HL-60 (cell line): ENCODE measurements at regions not wholly inside any gene's neighbourhood (a gene's known extent, or its start where the extent isn't known, plus 50 kb on each side); places are given as distances from the start of the nearest gene placed in this dataset.

Source experiments
- DNase-seq, 2 experiments: peaks; one replicate each; pipeline ENCODE4 v3.0.0-alpha.2; 2010 to 2020; ENCODE audit warnings: low read depth in 1 of 2, low spot score in 1 of 2
- H3K27ac ChIP-seq: fragments of 250-450 bp; sonication (Bioruptor Pico); replicated peaks from 2 replicates; pipeline ENCODE4 v1.5.1; 2020; ENCODE audit warnings: mild to moderate bottlenecking, moderate library complexity
- H3K27me3 ChIP-seq: fragments of 250-450 bp; sonication (Bioruptor Pico); 2 replicates; pipeline ENCODE4 v1.5.1; 2021; ENCODE audit warnings: mild to moderate bottlenecking, moderate library complexity; ENCODE audit not compliant: insufficient read depth, poor library complexity, severe bottlenecking
- H3K4me3 ChIP-seq: replicated peaks from 2 replicates; pipeline ENCODE4 v1.5.1; 2011; ENCODE audit warnings: mild to moderate bottlenecking, control low read depth, low read length; ENCODE audit not compliant: insufficient read depth
- CTCF ChIP-seq: IDR thresholded peaks from one replicate; pipeline ENCODE4 v1.5.1; 2011; ENCODE audit warnings: low read length, control low read depth, inconsistent platforms; ENCODE audit not compliant: insufficient read depth
- GABPA ChIP-seq: IDR thresholded peaks from 2 replicates; pipeline ENCODE4 v1.6.1; 2012; ENCODE audit warnings: low read depth
- POLR2AphosphoS5 ChIP-seq: IDR thresholded peaks from 2 replicates; pipeline ENCODE4 v1.6.1; 2012; ENCODE audit warnings: low read depth
- REST ChIP-seq: IDR thresholded peaks from 2 replicates; pipeline ENCODE4 v1.6.1; 2012; ENCODE audit warnings: low read depth; ENCODE audit not compliant: insufficient replicate concordance
- SPI1 ChIP-seq: IDR thresholded peaks from 2 replicates; pipeline ENCODE4 v1.6.1; 2012; ENCODE audit warnings: low read depth, mild to moderate bottlenecking, borderline replicate concordance

GRCh38 chr11:31863170-31863832, 52.2 kb upstream of the PAX6 start:
- no peak for TF ChIP-seq POLR2AphosphoS5
- TF ChIP-seq REST: no peak
- TF ChIP-seq SPI1: no peak
- TF ChIP-seq GABPA: no peak
- TF ChIP-seq CTCF: no peak
- no peaks in the 10 kb centered on the region for H3K27me3 ChIP-seq
- H3K27ac ChIP-seq: no peak overlapping the region
- no peak for DNase-seq
- no peak overlapping the region for H3K4me3 ChIP-seq

GRCh38 chr11:31861011-31861410, 49.9 kb upstream of the PAX6 start:
- Histone ChIP-seq H3K27ac (no peak overlapping the region), H3K4me3 (no peak overlapping the region), H3K27me3 (peaks cover under 1% of the 10 kb centered on the region)
- no peak for DNase-seq
- TF ChIP-seq REST (no peak), POLR2AphosphoS5 (no peak), SPI1 (no peak), GABPA (no peak), CTCF (no peak)
